GM18508 (cell line): ENCODE measurements at regions not wholly inside any gene's neighbourhood (a gene's known extent, or its start where the extent isn't known, plus 50 kb on each side); places are given as distances from the start of the nearest gene placed in this dataset.

Source experiments
- ATAC-seq: cut with Tn5 transposase; IDR thresholded peaks from one replicate; pipeline ENCODE4 v1.9.1; 2021; ENCODE audit warnings: moderate number of reproducible peaks; ENCODE audit not compliant: insufficient read depth, unreplicated experiment

DNA sequence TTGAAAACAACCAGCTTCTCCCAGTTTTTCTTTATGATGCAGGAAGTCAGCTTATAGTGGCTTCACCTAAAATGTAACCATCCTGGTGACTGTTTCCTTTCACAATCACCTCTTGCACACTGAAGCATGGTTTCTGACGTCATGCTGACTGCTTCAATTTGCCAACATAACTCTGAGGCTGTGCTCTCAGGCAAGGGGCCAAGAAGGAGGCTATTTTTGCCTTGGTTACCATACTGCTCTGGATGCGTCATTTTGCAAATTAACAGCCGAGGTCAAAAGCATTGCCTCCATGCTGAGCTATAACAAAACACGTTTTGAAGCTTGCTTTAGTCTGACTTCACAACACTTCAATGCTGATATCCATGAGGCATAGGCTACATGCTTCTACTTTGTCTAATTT is 397.8 kb downstream of the METTL4 start:
- ATAC-seq, result no peak

GRCh38 chr18:2178036-2178435 is 393.3 kb downstream of the METTL4 start:
- no peak for ATAC-seq

DNA sequence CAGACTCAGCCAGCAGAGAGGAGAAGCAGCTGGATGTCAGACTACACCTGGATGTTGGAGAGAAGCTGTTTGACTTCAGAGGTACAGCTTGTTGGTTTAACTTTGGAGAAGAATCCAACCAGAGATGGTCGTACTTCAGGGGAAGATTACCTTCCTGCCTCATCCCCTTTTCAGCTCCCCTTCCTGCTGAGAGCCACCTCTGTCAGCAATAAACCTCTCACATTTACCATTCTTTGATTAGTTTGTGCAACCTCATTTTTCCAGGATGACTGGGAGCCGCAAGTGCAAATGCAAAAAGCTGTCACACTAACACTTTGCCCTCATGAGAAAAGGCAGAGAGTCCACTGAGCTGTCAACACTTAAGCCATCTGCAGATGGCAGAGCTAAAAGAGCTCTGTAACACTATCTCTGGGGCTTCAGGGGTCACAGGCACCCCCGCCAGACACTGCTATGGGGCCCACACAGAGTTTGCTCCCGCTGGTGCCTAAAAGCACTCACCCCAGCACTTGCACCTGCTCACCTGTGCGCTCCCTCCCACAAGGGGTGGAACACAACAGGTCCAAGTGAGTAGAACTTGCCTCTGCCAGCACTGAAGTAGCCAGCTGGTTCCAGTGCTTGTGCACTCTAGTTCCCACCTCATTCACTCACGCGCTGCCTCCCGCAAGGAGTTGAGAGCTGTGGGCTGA is 391.7 kb downstream of the METTL4 start:
- ATAC-seq, result no peak

- no peak for ATAC-seq
Measured at GRCh38 chr18:2180586-2180985, 390.7 kb downstream of the METTL4 start.

- no peak for ATAC-seq
Measured at GRCh38 chr18:2183432-2183831, 387.9 kb downstream of the METTL4 start.

- no peak for ATAC-seq
Measured at GRCh38 chr18:2186967-2187366, 384.3 kb downstream of the METTL4 start.

GRCh38 chr18:2188258-2188657 is 383.0 kb downstream of the METTL4 start:
- no peak for ATAC-seq

GRCh38 chr18:2191180-2191790 is 380.0 kb downstream of the METTL4 start:
- no peak for ATAC-seq

DNA sequence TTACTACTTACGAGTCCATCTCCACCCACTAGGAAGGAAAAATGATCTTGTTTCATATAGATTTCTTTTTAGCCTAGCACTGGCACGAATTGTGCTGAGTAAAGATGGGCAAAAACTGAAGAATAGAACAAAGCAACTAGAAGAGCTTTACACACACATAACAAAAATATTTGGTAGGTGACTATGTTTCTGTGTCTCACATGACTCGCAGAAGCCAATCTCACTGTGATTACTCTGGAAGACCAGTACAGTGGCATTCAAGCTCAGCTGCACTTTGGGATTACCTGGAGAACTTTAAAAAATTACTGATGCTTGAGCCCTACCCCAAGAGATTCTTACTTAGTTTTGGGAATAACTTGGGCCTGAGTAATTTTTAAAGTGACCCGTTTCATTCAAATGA is 378.7 kb downstream of the METTL4 start:
- no peak for ATAC-seq

DNA sequence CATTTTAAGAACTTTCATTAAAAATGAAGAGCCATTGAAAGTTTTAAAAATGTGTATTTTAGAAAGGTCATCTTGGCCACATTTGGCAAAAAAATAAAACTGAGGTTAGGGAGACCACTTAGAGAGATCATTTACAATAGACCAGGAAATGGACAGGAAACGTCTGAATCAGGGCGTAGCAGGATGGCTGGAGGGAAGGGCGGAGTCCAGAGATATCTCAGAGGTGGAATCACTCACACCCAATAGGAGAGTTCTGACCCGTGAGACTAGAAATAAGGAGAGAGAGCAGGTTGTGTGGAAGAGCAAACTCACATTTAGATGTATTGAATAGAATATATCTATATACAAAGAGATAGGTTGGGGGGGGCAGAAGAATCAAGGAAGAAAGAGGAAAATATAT is 373.4 kb downstream of the METTL4 start:
- ATAC-seq, result no peak

DNA sequence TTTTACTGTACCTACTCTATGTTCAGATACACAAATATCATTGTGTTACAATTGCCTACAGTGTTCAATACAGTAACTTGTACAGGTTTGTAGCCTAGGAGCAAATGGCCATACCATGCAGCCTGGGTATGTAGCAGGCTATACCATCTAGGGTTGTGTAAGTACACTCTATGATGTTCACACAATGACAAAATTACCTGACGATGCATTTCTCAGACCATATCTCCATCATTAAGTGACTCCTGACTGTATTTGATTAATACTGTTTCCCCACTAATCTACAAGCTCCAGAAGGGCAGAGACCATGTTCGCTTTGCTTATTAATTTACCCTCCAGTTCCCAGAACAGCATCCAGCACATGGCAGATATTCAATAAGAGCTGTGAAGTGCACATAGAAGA is 372.2 kb downstream of the METTL4 start:
- no peak for ATAC-seq

- ATAC-seq, result no peak
Measured at GRCh38 chr18:2201036-2201600, 370.2 kb downstream of the METTL4 start.

GRCh38 chr18:2204736-2205135 is 366.6 kb downstream of the METTL4 start:
- no peak for ATAC-seq

DNA sequence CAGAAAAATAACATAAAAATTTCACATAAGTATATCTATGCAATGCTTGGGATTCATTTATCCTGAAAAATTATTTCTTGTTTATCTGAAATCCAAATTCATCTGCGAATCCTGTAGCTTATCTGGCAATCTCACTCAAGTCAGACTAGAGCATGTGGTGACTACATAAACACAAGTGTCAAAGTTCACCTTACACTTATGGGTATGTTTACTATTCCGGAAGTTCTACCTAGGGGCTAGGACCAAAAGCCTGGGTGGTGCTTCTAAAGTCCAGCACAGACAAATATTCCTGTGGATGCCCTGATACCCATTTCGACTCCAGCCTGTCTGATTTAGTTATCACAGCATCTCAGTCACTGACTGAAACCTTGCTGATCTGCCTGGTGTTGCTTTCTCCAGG is 364.0 kb downstream of the METTL4 start:
- ATAC-seq, result no peak

DNA sequence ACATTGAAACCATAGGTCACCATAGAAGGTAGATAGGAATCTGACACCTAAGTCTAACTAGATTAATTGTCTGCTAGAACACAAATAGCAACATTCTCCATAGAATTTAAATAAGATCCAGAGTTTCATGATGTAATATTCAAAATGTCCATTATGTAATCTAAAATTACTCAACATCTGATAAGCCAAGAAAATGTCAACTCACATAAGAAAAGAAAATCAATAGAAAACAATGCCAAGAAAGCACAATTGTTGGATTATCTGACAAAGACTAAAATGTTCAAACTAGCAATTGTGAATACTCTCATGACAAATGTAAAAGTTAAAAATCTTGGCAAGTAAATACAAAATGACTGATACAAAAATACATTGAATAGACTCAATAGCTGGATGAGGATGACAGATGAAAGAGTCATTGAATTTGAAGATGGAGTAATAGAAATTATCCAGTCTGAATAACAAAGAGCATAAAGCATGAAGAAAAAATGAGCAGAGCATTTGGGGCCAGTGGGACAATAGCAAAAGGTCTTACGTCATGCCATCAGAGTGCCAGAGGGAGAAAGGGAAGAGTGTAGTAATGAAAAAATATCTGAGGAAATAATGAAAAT is 358.6 kb downstream of the METTL4 start:
- no peak for ATAC-seq

DNA sequence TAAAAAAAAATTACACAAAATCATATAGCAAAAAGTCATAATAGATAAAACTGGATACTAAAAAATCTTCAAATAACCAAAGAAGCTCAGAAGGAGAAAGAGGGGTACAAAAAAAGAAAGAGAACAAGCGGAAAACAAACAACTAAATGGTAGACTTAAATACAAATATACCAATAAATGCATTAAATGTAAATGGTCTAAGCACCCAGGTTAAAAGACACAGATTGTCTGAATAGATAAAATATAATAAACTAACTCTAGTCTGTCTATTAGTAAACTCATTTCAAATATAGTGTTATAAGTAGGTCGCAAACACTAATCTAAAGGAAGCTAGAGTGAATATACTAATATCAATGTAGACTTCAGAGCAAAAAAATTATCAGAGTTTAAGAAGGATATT is 357.4 kb downstream of the METTL4 start:
- ATAC-seq, result no peak

- ATAC-seq, result no peak
Measured at GRCh38 chr18:2217356-2217755, 353.9 kb downstream of the METTL4 start.

DNA sequence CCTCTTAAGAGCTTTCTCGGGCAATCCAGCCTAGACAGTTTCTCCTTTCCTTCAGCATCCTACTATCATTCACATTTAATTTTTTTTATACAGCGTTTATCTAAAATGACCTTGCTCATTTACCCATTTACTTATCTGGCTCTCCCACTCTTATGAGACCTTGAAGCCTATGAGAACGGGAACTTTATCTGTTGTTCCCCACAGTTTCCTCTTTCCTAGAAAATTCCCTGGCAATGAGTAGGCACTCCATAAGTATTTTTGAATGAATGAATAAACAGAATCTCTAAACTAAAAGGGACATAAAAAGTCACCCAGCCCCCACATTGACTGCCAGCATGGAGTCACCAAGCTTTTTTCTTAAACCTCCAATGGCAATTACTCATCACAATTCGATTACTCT is 353.2 kb downstream of the METTL4 start:
- no peak for ATAC-seq

DNA sequence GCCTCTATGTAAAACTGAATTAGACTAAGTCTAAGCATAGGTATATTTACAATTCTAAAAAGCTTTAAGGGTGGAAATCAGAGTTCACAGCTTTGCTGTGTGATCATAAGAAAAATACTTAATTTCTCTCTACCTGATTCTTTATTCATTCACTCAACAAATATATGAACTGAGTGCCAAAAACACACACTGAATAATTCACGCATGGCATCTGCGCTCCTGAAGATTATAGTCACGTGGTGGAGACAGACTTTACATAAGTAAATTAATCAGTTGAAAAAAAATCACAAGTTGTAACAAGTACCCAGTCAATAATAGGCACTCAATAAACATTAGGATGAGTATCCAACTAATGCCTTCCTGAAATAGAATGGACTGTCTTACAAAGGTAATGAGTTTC is 351.6 kb downstream of the METTL4 start:
- no peak for ATAC-seq

DNA sequence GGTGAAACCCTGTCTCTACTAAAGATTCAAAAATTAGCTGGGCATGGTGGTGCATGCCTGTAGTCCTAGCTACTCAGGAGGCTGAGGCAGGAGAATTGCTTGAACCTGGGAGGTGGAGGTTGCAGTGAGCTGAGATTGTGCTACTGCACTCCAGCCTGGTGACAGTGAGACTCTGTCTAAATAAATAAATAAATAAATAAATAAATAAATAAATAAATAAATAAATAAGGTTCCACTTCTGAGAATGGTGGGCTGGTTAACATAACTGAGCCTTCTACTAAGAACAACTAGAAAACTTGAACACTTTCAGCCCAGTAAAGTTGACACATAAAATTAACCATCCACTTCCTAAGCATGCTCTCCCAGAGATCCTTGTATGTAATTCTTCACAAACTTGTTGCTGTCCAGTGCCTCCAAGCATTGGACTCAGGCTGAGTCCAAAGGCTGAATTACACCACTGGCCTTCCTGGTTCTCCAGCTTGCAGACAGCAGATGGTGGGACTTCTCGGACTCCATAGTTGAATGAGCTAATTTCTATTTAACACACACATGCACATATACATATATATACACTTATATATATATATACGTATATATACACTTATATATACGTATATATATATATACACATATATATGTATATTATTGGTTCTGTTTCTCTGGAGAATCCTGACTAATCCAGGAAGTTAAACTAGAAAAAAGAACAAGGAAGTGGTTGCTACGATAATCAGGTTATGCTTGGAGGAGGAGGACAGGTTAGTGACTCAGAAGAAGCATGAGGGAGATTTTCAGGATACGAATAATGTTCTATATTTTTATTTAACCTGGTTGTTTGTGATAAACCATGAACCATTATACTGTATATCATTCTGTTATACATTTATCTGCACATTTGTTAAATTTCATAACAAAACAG is 348.8 kb downstream of the METTL4 start:
- no peak for ATAC-seq

DNA sequence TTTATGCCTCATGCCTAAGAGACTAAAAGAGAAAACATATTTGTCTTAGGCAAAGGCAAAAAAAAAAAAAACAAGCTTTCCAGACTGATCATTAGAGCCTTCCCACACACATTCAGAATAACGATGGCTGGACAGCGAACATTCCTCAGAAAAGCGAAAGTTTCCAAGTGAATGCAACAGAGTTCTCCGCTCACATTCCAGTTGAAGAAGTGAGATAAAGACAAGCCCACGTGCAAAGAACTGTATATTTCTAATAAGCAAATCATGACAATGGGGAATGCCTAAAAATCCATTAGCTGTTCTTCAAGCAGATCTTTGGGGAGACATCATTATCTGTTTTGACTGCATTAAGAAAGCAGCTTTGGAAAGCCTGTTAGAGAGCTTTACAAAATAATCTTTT is 347.9 kb downstream of the METTL4 start:
- ATAC-seq, result no peak
